Activated naive CD8-positive, alpha-beta T cell (primary cell): ENCODE measurements at regions not wholly inside any gene's neighbourhood (a gene's known extent, or its start where the extent isn't known, plus 50 kb on each side); places are given as distances from the start of the nearest gene placed in this dataset.

Experiments
- H3K27ac Mint-ChIP-seq: one replicate; pipeline ENCODE4 v1.8.0; 2021; ENCODE audit warnings: mixed read lengths
- H3K27me3 Mint-ChIP-seq: one replicate; pipeline ENCODE4 v1.8.0; 2021; ENCODE audit warnings: mixed read lengths
- H3K36me3 Mint-ChIP-seq: one replicate; pipeline ENCODE4 v1.8.0; 2021; ENCODE audit warnings: mixed read lengths
- H3K4me1 Mint-ChIP-seq: one replicate; pipeline ENCODE4 v1.8.0; 2021; ENCODE audit warnings: low read depth, mixed read lengths
- H3K4me3 Mint-ChIP-seq: one replicate; pipeline ENCODE4 v1.8.0; 2021; ENCODE audit warnings: mild to moderate bottlenecking, mixed read lengths
- H3K9me3 Mint-ChIP-seq: one replicate; pipeline ENCODE4 v1.8.0; 2021; ENCODE audit warnings: low read depth, mixed read lengths

DNA sequence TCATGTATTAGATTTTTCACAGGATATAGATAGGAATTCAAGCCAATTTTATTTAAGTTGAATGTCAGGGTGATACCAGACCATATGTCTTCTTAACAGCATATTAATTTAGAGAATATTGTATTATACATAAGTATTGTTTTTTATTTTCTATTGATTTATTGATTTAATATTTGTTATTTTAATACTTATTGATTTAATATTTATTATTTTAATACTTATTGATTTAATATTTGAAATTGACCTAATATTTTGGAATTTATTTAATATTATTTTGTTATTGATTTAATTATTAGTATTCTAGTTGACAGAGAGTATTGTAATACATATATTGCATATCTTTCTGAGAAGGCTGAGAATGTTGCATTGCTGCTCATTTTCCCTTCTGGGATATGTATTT lies 1411.8 kb upstream of the ACO1 start:
- Mint-ChIP-seq H3K4me1 (no peaks in the 10 kb centered on the region), H3K27me3 (no peaks in the 10 kb centered on the region), H3K36me3 (no peaks in the 10 kb centered on the region), H3K27ac (no peak overlapping the region), H3K9me3 (no peaks in the 10 kb centered on the region), H3K4me3 (no peak overlapping the region)

GRCh38 chr9:30977965-30978364 lies 1406.5 kb upstream of the ACO1 start:
- no peak overlapping the region for H3K27ac Mint-ChIP-seq
- H3K27me3 Mint-ChIP-seq = peaks cover 1% of the 10 kb centered on the region
- H3K4me3 Mint-ChIP-seq = no peak overlapping the region
- H3K36me3 Mint-ChIP-seq = no peaks in the 10 kb centered on the region
- peaks cover 9% of the 10 kb centered on the region for H3K9me3 Mint-ChIP-seq
- H3K4me1 Mint-ChIP-seq = no peaks in the 10 kb centered on the region

DNA sequence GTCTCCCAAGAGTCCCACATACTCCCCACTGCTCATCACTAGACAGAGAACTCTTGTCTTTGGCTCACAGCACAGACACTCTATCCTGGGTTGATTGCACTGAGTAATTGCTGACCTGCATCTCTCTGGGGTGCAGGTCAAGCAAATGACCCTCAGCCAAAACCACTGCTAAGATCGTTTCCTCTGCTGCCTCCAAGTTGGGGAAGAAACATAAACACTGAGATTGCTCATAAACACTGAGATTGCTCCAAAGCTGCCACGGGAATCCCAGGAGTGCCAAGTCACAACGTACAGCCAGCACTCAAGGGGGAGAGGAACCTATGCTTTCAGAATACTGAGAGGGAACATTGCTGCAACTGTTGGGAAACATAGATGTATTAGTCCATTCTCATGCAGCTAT lies 1402.1 kb upstream of the ACO1 start:
- Mint-ChIP-seq H3K36me3 (no peaks in the 10 kb centered on the region), H3K27ac (no peak overlapping the region), H3K27me3 (peaks cover 3% of the 10 kb centered on the region), H3K4me3 (no peak overlapping the region), H3K9me3 (peaks cover 12% of the 10 kb centered on the region), H3K4me1 (no peaks in the 10 kb centered on the region)

DNA sequence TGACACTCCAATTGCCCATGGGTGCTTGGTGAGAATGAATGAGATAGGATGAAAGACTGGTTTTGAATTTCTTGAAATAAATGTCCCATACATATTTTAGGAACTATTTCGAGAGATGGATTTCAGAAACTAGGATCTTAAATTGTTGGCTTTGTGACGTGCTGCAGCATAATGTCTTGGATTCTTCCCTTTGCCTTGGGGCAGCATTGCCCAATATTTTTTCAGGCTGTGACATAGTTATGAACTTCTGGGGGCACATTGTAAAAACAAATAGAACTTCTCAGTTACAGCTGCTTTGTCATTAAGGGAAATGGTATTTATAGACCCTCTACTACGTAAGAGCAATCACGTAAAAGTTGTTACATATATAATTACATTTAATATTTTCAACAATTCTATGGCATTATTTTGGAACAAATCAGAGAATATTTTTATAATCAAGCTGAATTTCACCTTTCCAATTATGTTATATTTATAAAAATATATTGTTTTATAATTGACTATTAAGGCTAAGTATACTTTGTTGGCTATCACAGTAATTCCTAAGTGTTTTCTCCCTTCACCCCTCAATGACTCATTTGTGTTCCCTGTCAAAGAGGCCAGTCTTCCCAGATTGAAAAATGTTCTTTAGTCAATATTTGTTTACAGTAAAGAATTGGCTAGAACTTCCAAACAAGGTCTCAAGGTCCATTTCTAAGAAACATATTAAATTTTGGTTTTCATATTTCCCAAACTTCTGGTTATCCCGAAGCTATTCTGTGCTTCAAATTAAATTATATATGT lies 1388.3 kb upstream of the ACO1 start:
- H3K4me3 Mint-ChIP-seq = no peak overlapping the region
- H3K27ac Mint-ChIP-seq = no peak overlapping the region
- H3K36me3 Mint-ChIP-seq = no peaks in the 10 kb centered on the region
- H3K9me3 Mint-ChIP-seq = no peaks in the 10 kb centered on the region
- no peaks in the 10 kb centered on the region for H3K4me1 Mint-ChIP-seq
- no peaks in the 10 kb centered on the region for H3K27me3 Mint-ChIP-seq

- Mint-ChIP-seq H3K27ac (no peak overlapping the region), H3K27me3 (no peaks in the 10 kb centered on the region), H3K36me3 (peaks cover 3% of the 10 kb centered on the region), H3K4me1 (no peaks in the 10 kb centered on the region), H3K9me3 (peaks cover 1% of the 10 kb centered on the region), H3K4me3 (no peak overlapping the region)
Measured at GRCh38 chr9:30996761-30997160, 1387.7 kb upstream of the ACO1 start.

GRCh38 chr9:30997291-30997690 lies 1387.2 kb upstream of the ACO1 start:
- H3K27me3 Mint-ChIP-seq = no peaks in the 10 kb centered on the region

DNA sequence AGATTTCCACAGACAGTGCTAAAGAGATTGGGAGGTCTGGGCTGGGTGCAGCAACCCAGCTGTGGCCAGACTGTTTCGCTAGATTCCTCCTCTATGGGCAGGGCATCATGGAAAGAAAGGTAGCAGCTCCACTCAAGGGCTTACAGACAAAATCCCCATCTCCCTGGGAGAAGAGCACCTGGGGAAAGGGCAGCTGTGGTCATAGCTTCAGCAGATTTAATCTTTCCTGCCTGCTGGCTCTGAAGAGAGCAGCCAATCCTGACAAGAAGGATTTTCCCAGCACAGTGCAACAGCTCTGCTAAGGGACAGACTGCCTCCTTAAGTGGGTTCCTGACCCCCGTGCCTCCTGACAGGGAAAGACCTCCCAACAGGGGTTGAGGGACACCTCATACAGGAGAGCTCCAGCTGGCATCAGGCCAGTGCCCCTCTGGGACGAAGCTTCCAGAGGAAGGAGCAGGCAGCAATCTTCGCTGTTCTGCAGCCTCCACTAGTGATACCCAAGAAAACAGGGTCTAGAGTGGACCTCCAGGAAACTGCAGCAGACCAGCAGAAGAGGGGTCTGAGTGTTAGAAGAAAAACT lies 1379.3 kb upstream of the ACO1 start:
- Mint-ChIP-seq H3K4me1 (no peaks in the 10 kb centered on the region), H3K27me3 (no peaks in the 10 kb centered on the region), H3K4me3 (no peak overlapping the region), H3K27ac (no peak overlapping the region), H3K36me3 (peaks cover 4% of the 10 kb centered on the region), H3K9me3 (peaks cover 4% of the 10 kb centered on the region)

More at GRCh38 chr9:30997291-30997690, 1387.2 kb upstream of the ACO1 start:
- H3K4me3 Mint-ChIP-seq = no peak overlapping the region
- no peak overlapping the region for H3K27ac Mint-ChIP-seq
- peaks cover 4% of the 10 kb centered on the region for H3K36me3 Mint-ChIP-seq
- H3K4me1 Mint-ChIP-seq = no peaks in the 10 kb centered on the region
- peaks cover 4% of the 10 kb centered on the region for H3K9me3 Mint-ChIP-seq

DNA sequence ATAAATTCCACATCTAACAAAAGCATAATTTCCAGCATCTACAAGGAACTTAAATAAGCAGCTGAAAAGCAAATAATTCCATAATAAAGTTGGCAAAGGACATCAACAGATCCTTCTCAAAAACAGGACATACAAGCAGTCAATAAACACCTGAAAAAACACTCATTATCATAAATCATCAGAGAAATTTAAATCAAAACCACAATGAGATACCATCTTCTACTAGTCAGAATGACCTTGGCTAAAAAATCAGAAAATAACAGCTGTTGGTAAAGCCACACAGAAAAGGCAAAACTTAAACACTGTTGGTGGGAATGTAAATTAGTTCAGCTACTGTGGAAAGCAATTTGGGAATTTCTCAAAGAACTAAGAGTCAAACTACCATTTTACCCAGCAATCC lies 1371.1 kb upstream of the ACO1 start:
- Mint-ChIP-seq H3K4me3 (no peak overlapping the region), H3K36me3 (no peaks in the 10 kb centered on the region)

DNA sequence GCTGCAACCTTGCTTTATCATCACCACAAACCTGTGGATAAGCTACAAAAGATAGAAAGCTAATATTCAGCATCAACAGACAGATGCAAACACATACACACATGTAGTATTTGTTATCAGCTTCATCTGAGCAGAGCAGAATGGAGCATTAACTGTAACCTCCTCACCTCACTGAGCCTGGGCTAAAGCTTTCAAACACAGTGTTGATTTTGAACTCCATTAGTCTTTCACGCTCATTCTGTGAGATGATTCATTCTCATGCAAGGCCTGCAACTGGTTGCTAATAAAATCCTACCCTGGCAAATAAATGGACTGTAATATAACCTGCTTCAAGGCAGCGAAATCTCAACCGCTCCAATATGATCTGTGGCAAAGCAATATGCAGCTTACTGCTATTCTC lies 1360.6 kb upstream of the ACO1 start:
- Mint-ChIP-seq H3K27ac (no peak overlapping the region), H3K36me3 (no peaks in the 10 kb centered on the region), H3K4me3 (no peak overlapping the region), H3K4me1 (no peaks in the 10 kb centered on the region), H3K27me3 (no peaks in the 10 kb centered on the region), H3K9me3 (no peaks in the 10 kb centered on the region)

More for the DNA sequence above, 1371.1 kb upstream of the ACO1 start:
- H3K27ac Mint-ChIP-seq = no peak overlapping the region
- no peaks in the 10 kb centered on the region for H3K4me1 Mint-ChIP-seq
- no peaks in the 10 kb centered on the region for H3K9me3 Mint-ChIP-seq
- H3K27me3 Mint-ChIP-seq = no peaks in the 10 kb centered on the region

- Mint-ChIP-seq H3K9me3 (no peaks in the 10 kb centered on the region), H3K36me3 (no peaks in the 10 kb centered on the region), H3K4me3 (no peak overlapping the region), H3K27me3 (no peaks in the 10 kb centered on the region), H3K4me1 (peaks cover 11% of the 10 kb centered on the region), H3K27ac (no peak overlapping the region)
Measured at GRCh38 chr9:31027678-31028077, 1356.8 kb upstream of the ACO1 start.

DNA sequence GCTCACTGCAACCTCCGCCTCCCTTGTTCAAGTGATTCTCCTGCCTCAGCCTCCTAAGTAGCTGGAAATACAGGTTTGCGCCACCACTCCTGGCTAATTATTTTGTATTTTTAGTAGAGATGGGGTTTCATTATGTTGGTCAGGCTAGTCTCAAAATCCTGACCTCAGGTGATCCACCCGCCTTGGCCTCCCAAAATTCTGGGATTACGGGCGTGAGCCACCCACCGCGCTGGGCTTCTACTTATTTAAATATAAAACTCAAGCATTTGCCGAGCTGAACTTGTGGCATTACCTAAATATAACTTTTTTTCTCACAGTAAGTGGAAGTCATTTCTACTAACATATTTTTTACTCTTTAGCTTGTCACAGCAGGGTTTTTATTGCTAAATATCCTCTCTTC lies 1356.3 kb upstream of the ACO1 start:
- H3K4me3 Mint-ChIP-seq = no peak overlapping the region
- peaks cover 11% of the 10 kb centered on the region for H3K4me1 Mint-ChIP-seq
- H3K36me3 Mint-ChIP-seq = no peaks in the 10 kb centered on the region
- H3K27ac Mint-ChIP-seq = no peak overlapping the region
- no peaks in the 10 kb centered on the region for H3K9me3 Mint-ChIP-seq
- H3K27me3 Mint-ChIP-seq = no peaks in the 10 kb centered on the region

DNA sequence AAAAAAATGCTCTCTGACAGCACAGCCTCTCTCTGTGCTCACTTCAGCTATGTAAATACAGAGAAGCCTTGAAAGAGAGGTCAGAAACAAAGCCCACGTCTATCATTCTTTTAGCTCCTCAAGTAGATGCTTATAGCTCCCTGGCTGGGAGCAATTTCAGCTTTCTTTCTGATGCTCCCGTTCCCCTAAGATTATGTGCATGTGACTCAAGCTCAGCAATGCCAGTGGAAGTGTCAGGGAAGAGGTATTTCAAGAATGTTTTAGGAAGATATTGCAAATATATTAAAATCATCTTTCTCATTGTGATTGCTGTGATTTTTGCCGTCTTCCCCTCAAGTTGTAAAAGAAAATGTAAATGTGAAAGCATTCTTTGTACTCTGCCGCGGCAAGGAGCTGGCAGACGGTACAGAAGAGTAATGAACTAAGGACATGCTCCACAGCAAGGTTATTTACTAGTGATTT lies 1353.7 kb upstream of the ACO1 start:
- peak overlapping the region; percentile 40 for H3K4me3 Mint-ChIP-seq
- H3K4me1 Mint-ChIP-seq = peaks cover 11% of the 10 kb centered on the region
- no peak overlapping the region for H3K27ac Mint-ChIP-seq
- no peaks in the 10 kb centered on the region for H3K36me3 Mint-ChIP-seq
- peaks cover 1% of the 10 kb centered on the region for H3K27me3 Mint-ChIP-seq
- H3K9me3 Mint-ChIP-seq = no peaks in the 10 kb centered on the region

- H3K9me3 Mint-ChIP-seq = no peaks in the 10 kb centered on the region
- H3K4me3 Mint-ChIP-seq = no peak overlapping the region
Measured at GRCh38 chr9:31032206-31032605, 1352.2 kb upstream of the ACO1 start.

DNA sequence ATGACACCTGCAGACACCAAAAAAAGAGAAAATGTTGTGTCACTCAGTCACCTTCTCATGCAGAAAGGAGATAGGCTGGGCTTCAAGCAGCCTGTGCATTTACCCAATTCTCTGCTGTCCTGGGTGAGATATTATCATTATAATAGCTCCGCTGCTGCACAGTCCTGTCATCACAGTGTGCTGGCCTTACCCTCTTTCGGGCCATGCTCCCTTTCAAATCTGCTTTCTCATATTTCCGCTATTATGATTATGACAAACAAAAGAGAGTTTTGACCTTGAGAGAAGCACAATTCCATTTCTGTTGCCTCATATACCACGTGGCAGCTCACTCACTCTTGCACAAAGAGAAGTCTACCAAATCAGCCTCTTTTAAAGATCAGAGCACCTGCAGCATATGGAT lies 1350.1 kb upstream of the ACO1 start:
- Mint-ChIP-seq H3K4me3 (no peak overlapping the region), H3K36me3 (no peaks in the 10 kb centered on the region), H3K27me3 (peaks cover 6% of the 10 kb centered on the region), H3K9me3 (no peaks in the 10 kb centered on the region), H3K27ac (no peak overlapping the region), H3K4me1 (peaks cover 11% of the 10 kb centered on the region)

More at GRCh38 chr9:31032206-31032605, 1352.2 kb upstream of the ACO1 start:
- Mint-ChIP-seq H3K4me1 (peaks cover 11% of the 10 kb centered on the region), H3K27me3 (peaks cover 2% of the 10 kb centered on the region), H3K27ac (no peak overlapping the region), H3K36me3 (no peaks in the 10 kb centered on the region)

DNA sequence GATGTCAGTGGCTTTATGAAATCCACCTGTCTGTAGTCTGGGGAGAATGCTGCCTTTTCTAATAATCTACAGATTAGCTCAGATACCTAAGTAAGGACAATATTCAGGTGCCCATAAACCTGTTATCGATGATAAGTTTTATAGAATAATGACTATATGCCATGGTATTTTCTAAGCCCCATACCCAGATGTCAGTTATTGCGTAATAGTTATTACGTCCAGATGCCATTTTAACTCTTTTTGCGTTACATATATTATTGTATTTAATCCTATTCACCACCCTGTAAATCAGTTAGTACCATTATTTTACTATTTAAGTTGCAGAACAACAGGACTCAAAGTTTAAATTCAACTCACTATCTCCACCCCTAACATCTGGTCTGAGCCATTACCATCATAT lies 1343.9 kb upstream of the ACO1 start:
- H3K27ac Mint-ChIP-seq = no peak overlapping the region
- H3K4me1 Mint-ChIP-seq = no peaks in the 10 kb centered on the region
- H3K4me3 Mint-ChIP-seq = no peak overlapping the region
- H3K36me3 Mint-ChIP-seq = no peaks in the 10 kb centered on the region
- no peaks in the 10 kb centered on the region for H3K9me3 Mint-ChIP-seq
- H3K27me3 Mint-ChIP-seq = peaks cover 8% of the 10 kb centered on the region

- Mint-ChIP-seq H3K4me1 (no peaks in the 10 kb centered on the region), H3K4me3 (no peak overlapping the region), H3K9me3 (no peaks in the 10 kb centered on the region), H3K36me3 (no peaks in the 10 kb centered on the region), H3K27ac (no peak overlapping the region), H3K27me3 (peaks cover 2% of the 10 kb centered on the region)
Measured at GRCh38 chr9:31045810-31046209, 1338.6 kb upstream of the ACO1 start.
